ENCODE measurements at regions not wholly inside any gene's neighbourhood (a gene's known extent, or its start where the extent isn't known, plus 50 kb on each side); places are given as distances from the start of the nearest gene placed in this dataset.

DNA sequence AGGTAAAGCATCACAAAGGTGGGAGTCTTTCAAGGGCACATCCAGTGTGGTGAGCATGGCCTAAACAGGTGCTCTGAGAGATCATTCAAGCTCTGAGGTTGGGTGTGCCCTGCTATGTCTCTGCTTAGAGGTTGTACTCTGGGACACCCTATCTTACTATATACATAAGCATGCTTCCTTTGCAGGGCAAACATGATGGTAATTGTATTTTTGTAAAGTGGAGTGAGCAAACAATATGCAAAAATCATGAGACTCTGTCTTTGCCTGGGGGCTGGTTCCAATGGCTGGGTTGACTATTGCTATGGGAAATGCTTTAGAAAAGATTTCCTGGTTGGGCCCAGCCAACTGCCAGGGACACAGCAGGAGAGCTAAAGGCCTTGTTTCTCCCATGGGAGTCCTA is 315.1 kb upstream of the TLE3 start:
- no peak for DNase-seq (ENCODE audit: low read depth)
- H3K4me3 ChIP-seq (ENCODE audit: low read length): no peak overlapping the region
- TF ChIP-seq, protein P1, sequence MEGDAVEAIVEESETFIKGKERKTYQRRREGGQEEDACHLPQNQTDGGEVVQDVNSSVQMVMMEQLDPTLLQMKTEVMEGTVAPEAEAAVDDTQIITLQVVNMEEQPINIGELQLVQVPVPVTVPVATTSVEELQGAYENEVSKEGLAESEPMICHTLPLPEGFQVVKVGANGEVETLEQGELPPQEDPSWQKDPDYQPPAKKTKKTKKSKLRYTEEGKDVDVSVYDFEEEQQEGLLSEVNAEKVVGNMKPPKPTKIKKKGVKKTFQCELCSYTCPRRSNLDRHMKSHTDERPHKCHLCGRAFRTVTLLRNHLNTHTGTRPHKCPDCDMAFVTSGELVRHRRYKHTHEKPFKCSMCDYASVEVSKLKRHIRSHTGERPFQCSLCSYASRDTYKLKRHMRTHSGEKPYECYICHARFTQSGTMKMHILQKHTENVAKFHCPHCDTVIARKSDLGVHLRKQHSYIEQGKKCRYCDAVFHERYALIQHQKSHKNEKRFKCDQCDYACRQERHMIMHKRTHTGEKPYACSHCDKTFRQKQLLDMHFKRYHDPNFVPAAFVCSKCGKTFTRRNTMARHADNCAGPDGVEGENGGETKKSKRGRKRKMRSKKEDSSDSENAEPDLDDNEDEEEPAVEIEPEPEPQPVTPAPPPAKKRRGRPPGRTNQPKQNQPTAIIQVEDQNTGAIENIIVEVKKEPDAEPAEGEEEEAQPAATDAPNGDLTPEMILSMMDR (conservative IDR thresholded peaks at IDR 0.05; ENCODE audit: low read depth, low read length): no peak

DNA sequence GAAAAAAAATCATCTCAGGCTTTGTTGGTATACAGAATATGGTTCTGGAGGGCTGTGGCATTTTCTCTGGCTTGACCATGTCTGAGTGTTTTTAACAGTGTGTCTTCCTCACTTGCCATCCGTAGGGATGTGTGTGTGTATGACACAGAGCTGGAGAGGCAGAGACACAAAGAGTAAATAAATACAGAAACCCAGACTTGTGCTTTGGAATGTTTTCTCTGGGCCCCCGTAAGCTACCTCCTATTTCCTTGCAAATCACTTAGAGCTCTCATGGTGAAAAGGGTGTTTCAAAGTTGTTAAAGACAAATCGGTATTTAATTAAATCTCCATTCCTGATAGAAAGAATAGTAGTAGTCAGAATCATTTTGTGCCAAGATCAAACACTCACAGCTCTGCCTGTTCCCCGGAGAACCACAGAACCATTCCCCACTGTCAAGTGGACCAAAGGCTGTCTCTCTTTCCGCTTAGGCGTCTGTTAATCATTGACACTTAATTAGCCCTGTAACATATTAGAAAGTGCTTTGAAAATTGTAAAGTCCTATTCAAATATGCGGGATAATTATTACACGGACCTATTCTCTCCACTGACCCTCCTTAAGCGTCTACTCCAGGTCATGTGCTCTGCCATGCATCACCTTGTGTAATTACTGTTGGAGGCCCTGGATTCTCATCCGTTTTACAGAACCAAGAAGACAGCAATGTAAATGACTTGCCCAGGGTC is 313.6 kb upstream of the TLE3 start:
- DNase-seq (ENCODE audit: low read depth): no peak
- no peak overlapping the region for H3K4me3 ChIP-seq (ENCODE audit: low read length)
- TF ChIP-seq, protein P1 (conservative IDR thresholded peaks at IDR 0.05; ENCODE audit: low read depth, low read length): no peak

DNA sequence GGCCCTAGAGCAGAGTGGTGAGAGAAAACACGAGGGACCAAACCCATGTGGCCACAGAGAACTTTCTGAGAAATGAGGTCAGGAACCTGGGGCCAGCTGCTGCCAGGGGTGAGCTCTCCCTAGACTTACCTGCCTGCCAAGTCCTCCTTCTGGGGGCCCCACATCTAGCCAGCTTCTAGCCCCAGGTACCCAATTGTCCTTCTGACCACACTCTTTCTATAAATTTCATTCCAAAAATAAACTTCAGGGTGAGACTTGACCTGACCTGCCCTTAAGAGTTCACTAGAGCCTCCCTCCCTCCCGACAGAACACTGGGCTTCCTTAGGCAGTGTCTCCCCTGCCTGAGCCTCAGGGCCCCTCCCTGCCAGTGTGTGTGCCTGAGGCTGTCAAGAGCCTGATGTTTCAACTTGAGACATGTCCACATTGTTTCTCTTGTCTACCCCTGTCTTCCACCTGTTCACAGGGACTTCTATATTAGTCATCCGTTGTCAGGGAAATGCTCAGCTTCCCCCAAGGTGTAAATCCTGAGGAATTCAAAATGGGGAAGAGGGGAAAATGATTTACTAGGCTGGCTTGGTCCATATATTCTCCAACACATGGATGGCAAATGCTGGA is 312.8 kb upstream of the TLE3 start:
- no peak for DNase-seq (ENCODE audit: low read depth)
- TF ChIP-seq, protein P1 (conservative IDR thresholded peaks at IDR 0.05; ENCODE audit: low read depth, low read length): no peak
- no peak overlapping the region for H3K4me3 ChIP-seq (ENCODE audit: low read length)

DNA sequence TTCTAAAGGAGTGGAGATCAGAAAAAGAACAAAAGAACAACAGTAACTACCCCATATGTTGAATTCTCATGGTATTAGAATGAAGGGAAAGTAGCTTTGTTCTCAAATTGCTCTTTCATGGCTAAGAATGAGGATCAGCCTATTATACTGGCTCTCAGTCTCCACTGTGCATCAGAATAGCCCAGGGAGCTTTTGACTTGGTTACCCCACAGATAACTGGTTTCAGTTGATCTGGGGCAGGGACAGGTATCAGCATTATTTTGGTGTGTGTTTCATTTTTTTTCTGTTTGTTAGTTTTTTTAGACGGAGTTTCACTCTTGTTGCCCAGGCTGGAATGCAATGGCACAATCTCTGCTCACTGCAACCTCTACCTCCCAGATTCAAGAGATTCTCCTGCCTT is 311.7 kb upstream of the TLE3 start:
- DNase-seq (ENCODE audit: low read depth): no peak
- TF ChIP-seq, protein P1 (conservative IDR thresholded peaks at IDR 0.05; ENCODE audit: low read depth, low read length): no peak
- H3K4me3 ChIP-seq (ENCODE audit: low read length): no peak overlapping the region

DNA sequence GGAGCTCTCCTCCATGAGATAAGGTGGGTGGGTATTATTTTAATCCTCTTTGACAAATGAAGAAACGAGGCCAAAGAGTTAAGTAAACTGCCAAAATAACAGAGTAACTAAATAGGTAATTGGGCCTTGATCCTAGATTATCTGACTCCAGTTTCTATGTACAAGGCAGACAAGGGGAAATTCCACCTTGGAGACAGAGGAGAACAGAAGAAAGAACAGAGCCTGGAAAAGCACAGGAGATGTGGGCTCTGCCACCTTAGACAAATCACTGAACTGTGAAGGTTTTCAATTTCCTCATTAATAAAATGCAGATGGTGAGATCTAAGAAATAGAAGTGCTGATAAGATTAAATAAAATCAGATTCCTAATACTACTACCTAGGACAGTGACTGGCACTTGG is 310.2 kb upstream of the TLE3 start:
- TF ChIP-seq, protein P1 (conservative IDR thresholded peaks at IDR 0.05; ENCODE audit: low read depth, low read length): no peak
- no peak overlapping the region for H3K4me3 ChIP-seq (ENCODE audit: low read length)
- no peak for DNase-seq (ENCODE audit: low read depth)

DNA sequence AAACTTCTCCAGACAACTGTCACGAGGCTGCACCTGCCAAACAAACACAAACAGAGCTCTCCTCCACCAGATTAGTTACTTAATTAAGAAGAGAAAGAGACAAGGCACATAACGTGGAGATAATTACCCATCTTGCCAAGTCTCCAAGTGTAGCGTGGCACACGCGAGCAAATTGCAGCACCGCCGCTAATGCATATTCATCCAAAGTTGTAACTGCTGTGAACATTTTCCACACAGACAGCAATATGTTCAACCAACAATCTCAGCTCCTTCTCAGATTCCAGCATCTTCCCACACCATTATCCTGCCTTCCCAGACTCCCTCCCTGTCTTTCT is 309.6 kb upstream of the TLE3 start:
- DNase-seq (ENCODE audit: low read depth): no peak
- no peak overlapping the region for H3K4me3 ChIP-seq (ENCODE audit: low read length)
- TF ChIP-seq, protein P1 (conservative IDR thresholded peaks at IDR 0.05; ENCODE audit: low read depth, low read length): no peak
